ENCODE measurements at regions not wholly inside any gene's neighbourhood (a gene's known extent, or its start where the extent isn't known, plus 50 kb on each side); places are given as distances from the start of the nearest gene placed in this dataset.

GRCh38 chr14:84485036-84485435 is 1044.9 kb upstream of the FLRT2 start:
- no peak for TF ChIP-seq CTCF (IDR thresholded peaks at IDR 0.05; ENCODE audit: poor library complexity, severe bottlenecking)
- no peak for TF ChIP-seq POLR2AphosphoS5 (IDR thresholded peaks at IDR 0.05)
- TF ChIP-seq TAF1 (IDR thresholded peaks at IDR 0.05; ENCODE audit: low read depth) = no peak
- TF ChIP-seq EP300 (conservative IDR thresholded peaks at IDR 0.05; ENCODE audit: poor library complexity, severe bottlenecking) = no peak
- TF ChIP-seq RAD21 (conservative IDR thresholded peaks at IDR 0.05) = no peak
- no peak for TF ChIP-seq EZH2 (IDR thresholded peaks at IDR 0.05; ENCODE audit: borderline replicate concordance, insufficient read depth, low read length, poor library complexity, severe bottlenecking)
- no peak for TF ChIP-seq SMC3 (conservative IDR thresholded peaks at IDR 0.05; ENCODE audit: poor library complexity)
- TF ChIP-seq REST (IDR thresholded peaks at IDR 0.05; ENCODE audit: borderline replicate concordance) = no peak
